HCEC 1CT (cell line): ENCODE measurements at regions not wholly inside any gene's neighbourhood (a gene's known extent, or its start where the extent isn't known, plus 50 kb on each side); places are given as distances from the start of the nearest gene placed in this dataset.
"Not testable (repeated sequence)": the region's sequence is repeated elsewhere in the genome, so short reads cannot be mapped to it uniquely, and the experiment has no call there.

Source experiments
- DNase-seq: peaks from one replicate; pipeline ENCODE4 v3.0.0-alpha.2; 2017

GRCh38 chr3:197459571-197459970, 96.2 kb downstream of the BDH1 start:
- not testable (repeated sequence) for DNase-seq

GRCh38 chr3:197458906-197459470, 96.8 kb downstream of the BDH1 start:
- DNase-seq, result no peak

- DNase-seq, result no peak
Observed at GRCh38 chr3:197458179-197458707, 97.5 kb downstream of the BDH1 start.

- peak; percentile 94 for DNase-seq
Observed at GRCh38 chr3:197456261-197457091, 99.3 kb downstream of the BDH1 start.

GRCh38 chr3:197454841-197455240, 100.9 kb downstream of the BDH1 start:
- DNase-seq, result not testable (repeated sequence)

GRCh38 chr3:197454014-197454413, 101.8 kb downstream of the BDH1 start:
- DNase-seq, result no peak

GRCh38 chr3:197450810-197451209, 105.0 kb downstream of the BDH1 start:
- no peak for DNase-seq

- DNase-seq, result no peak
Observed at GRCh38 chr3:197450308-197450707, 105.5 kb downstream of the BDH1 start.

GRCh38 chr3:197449181-197449580, 106.6 kb downstream of the BDH1 start:
- DNase-seq, result not testable (repeated sequence)

- DNase-seq, result not testable (repeated sequence)
Observed at GRCh38 chr3:197447781-197448180, 108.0 kb downstream of the BDH1 start.

- no peak for DNase-seq
Observed at GRCh38 chr3:197447057-197447456, 108.7 kb downstream of the BDH1 start.

- DNase-seq, result no peak
Observed at GRCh38 chr3:197446700-197447056, 109.1 kb downstream of the BDH1 start.

- DNase-seq, result no peak
Observed at GRCh38 chr3:197445896-197446699, 109.7 kb downstream of the BDH1 start.

GRCh38 chr3:197444793-197445379, 110.9 kb downstream of the BDH1 start:
- DNase-seq, result no peak

- DNase-seq, result no peak
Observed at GRCh38 chr3:197443506-197443905, 112.3 kb downstream of the BDH1 start.

GRCh38 chr3:197440717-197441303, 115.0 kb downstream of the BDH1 start:
- DNase-seq, result no peak

- no peak for DNase-seq
Observed at GRCh38 chr3:197438906-197439305, 116.9 kb downstream of the BDH1 start.

GRCh38 chr3:197435426-197435825, 120.3 kb downstream of the BDH1 start:
- DNase-seq, result no peak

GRCh38 chr3:197434830-197435229, 120.9 kb downstream of the BDH1 start:
- no peak for DNase-seq

- no peak for DNase-seq
Observed at GRCh38 chr3:197432384-197433127, 123.2 kb downstream of the BDH1 start.

GRCh38 chr3:197431346-197431910, 124.3 kb downstream of the BDH1 start:
- DNase-seq, result no peak

GRCh38 chr3:197430934-197431333, 124.8 kb downstream of the BDH1 start:
- peak; percentile 58 for DNase-seq
